HG03045 (cell line): ENCODE measurements at regions not wholly inside any gene's neighbourhood (a gene's known extent, or its start where the extent isn't known, plus 50 kb on each side); places are given as distances from the start of the nearest gene placed in this dataset.
"Not testable (repeated sequence)": the region's sequence is repeated elsewhere in the genome, so short reads cannot be mapped to it uniquely, and the experiment has no call there.

Experiments used
- ATAC-seq: cut with Tn5 transposase; IDR thresholded peaks from one replicate; pipeline ENCODE4 v1.9.1; 2021; ENCODE audit warnings: mild to moderate bottlenecking, moderate library complexity; ENCODE audit not compliant: unreplicated experiment

DNA sequence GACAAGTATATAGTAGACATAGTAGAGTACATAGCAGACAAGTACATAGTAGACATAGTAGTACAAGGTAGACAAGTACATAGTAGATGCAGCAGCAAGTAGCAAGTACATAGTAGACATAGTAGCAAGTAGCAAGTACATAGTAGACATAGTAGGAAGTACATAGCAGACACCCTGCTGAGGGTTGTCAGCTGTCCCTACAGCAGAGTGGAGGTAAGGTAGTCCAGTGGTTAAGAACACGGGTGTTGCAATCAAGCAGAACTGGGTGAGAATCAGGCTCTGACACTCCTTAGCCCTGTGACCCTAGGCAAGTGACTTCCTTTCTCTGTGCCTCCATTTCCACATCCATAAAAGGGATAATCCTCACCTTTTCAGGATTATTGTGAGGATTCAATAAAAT, 94.7 kb downstream of the NOG start:
- ATAC-seq, result no peak

DNA sequence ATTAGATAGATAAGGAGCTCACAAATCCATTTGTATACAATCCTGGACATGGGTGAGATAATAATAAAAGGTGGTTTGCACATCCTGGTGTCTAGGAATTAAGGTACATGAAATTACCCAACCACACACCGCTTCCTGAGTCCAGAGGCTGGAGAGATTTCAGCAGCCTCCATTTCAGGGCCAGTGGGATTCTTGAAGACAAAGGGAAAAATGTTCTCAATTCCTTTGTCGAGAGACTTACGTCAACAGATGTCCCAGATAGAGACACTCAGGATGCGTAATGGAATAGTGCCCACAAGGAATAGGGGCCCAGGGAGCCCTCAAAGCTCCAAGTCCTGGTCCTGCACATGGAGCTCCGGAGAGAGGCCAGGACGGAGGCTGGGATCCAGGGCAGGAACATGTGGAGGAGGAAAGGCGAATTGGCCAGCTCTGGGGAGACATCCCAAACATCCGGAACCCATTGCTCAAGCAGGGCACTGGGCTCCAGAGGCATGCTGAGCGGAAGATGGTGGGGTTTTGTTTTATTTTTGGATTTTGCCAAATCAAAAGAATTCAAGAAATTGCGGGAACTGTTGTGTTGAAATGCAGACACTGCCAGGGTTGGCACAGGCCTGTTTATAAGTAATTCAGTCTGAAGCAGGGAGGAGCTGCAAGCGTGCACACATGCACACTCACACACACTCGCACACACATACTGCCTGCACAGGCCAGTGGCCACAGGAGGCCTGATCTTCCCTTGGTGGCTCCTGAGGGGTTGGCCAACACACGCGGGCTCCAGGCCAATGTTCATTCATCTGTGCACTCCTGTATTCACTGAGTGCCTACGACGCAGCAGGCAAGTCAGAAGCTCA, 97.2 kb downstream of the NOG start:
- ATAC-seq, result no peak

DNA sequence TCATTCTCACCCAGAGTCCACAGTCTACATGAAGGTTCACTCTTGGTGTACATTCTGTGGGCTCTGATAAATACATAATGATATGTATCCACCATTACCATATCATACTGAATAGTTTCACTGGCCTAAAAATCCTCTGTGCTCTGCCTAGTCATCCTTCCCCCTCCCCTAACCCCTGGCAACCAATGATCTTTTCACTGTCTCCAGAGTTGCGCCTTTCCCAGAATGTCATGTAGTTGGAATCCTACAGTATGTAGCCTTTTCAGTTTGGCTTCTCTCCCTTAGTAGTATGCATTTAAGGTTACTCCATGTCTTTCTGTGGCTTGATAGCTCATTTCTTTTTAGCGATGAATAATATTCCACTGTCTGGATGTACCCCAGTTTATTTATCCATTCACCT, 101.3 kb downstream of the NOG start:
- no peak for ATAC-seq

DNA sequence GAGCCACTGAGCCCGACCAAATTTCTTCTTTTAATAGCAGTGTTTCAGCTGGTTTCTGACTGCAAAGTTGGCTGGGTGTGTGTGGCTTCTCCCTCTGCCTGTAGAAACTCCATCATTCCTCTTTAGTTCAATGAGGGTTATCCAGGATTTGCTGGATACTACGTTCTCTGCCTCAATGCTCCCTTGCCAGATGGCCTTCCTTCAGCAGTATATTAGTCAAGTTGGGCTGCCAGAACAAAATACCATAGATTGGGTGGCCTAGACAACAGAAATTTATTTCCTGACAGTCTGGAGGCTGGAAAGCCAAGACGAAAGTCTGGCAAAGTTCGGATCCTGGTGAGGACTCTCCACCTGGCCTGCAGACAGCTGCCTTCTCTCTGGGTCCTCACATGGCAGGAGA, 103.7 kb downstream of the NOG start:
- no peak for ATAC-seq

DNA sequence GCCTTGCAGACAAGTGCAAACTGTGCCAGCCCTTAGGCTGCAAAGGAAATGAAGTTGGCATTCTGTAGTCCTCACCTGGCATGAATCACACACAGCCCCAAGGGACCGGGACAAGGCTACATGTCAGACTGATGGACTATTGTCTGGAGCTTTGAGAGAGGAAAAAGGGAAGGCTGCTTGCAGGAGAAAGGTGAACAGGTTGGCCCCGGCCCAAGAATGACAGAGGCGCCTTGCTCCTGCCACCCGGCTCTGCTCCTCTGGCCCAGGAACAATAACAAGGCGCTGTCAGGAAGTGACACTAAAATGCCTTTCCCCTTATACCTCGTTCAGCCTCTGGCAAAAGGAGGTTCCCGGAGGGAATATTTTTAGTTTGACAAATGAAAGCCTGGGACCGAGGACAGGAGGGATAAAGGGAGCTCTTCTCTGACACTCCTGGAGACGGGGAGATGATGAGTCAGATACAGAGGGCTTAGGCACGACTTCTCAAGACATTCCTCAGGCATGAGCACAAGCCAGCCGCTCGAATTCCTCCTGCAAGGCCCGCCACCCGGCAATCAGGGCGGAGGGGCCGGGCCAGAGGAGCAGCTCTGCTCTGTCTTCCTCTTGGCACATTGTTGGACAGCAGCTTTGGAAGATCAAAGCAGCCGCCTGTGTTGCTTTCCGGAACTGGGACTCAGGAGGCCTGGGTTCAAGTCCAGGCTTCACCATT, 105.8 kb downstream of the NOG start:
- no peak for ATAC-seq

DNA sequence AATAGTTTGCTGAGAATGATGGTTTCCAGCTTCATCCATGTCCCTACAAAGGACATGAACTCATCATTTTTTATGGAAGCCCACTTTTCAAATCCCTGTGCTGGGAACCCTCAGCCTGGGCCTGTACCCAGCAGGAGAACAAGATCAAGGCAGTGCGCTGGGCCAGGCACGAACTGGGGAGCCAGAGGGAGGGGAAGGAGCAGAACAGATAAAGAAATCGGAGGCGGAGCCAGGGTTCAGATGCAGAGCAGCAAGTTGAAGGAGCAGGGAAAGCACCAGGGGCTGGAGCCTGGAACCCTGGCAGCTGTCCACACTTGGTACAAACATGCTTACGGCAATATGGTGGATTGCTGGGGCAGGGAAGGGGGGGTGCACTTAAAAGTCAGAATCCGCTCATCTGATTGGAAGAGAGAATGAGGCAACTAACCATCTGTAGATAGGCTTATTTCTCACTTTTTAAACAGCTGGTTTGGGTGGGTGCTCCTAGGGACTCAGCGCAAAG, 107.5 kb downstream of the NOG start:
- no peak for ATAC-seq

DNA sequence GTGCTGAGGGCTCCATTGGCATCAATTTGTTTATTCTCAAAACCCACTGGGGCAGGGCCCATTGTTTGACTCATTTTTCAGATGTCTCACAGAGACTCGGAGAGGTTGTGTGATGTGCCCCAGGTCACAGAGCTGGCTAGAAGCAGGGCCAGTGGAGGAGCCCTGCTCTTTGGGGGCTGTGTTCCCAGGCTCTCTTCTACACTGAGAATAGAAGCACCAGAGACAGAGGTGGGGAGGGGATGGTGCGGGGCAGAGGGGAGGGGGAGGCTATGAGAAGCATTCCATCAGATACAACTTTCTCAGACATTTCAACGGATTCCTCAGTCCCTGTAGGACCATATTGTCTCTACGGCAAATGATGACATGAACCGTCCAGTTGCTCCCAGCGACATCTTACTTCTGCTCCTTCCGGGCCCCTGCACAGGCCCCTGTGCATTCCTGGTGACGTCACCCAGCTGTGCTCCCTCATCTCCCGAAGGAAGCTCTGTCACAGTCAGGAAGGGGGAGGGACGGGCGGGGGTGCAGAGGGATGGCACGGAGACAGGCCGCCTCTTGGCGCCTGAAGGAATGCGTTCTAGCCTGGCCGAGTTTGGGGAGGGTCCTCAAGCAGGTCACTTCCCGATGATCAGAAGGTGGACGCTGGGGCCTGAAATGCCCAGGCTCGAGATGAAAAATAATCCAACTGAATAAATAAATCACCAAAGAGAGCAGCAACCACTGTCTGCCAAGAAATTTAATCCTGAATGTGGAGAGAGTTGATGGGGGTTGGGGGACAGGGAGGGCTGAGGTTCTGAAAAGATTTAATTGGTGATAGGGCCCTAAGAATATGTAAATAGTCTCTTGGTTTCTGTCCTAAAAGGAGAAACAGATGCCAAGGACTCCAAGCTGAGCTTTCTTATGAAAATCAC, 114.1 kb downstream of the NOG start:
- no peak for ATAC-seq

DNA sequence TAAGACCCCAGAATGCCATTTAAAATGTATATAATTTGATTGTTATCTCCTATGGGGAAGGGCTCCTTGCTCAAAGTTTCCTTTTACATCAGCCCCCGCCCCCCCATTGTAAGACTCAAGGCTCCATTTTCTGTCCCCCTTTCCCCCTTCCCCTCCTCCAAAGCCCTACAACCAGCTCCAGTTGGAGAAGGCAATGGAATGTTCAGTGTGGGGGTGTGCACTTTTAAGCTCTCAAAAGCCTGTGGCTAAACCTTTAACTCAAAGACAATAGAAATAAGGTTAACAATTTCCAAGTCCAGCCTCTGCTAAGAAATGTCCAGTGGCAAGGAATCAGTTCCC, 114.7 kb downstream of the NOG start:
- no peak for ATAC-seq

DNA sequence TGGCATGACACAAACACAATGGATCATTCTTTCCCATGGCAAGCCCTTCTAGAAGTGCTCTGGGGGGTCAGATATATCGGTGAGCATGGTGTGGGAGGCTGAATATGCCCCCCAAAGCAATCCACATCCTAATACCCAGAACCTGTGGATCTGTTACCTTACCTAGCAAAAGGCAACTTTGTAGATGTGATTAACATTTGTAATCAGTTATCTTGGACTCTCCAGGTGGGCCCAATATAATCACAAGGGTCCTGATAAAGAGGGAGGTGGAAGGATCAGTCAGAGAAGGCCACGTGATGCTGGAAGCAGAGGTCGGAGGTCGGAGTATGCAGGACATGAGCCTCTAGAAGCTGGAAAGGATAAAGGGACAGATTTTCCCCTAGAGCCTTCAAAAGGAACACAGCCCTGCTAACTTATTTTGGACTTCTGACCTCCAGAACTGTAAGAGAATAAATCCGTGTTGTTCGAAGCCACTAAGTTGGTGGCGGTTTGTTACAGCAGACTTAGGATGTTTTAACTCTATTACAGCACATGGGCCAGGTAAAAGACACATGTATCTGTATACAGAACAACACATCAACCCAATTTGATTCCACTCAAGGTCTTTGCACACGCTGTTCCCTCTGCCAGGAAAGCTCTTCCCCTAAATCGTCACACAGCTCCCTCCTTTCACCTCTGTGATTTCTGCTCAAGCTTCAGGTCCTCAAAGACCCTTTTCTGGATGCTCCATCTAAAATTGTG, 115.3 kb downstream of the NOG start:
- ATAC-seq, result no peak

DNA sequence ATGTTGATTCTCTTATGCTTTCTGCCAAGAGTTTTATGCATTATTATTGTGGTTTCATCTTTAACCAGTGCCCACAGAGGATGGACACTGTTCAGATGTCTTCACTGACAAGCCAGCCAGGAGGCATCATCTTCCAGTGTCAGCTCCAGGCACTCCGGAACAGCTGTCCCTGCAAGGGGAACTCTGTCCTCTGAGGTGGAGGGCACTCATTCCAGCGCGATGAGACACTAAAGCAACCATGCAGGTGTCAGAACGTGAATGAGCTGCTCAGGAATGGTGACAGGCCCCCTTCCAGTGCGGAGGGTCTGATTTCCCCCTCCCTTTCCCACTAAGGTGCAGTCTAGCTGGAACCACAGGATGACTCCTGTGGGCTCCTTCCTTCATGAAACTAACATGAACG, 117.5 kb downstream of the NOG start:
- ATAC-seq, result no peak

DNA sequence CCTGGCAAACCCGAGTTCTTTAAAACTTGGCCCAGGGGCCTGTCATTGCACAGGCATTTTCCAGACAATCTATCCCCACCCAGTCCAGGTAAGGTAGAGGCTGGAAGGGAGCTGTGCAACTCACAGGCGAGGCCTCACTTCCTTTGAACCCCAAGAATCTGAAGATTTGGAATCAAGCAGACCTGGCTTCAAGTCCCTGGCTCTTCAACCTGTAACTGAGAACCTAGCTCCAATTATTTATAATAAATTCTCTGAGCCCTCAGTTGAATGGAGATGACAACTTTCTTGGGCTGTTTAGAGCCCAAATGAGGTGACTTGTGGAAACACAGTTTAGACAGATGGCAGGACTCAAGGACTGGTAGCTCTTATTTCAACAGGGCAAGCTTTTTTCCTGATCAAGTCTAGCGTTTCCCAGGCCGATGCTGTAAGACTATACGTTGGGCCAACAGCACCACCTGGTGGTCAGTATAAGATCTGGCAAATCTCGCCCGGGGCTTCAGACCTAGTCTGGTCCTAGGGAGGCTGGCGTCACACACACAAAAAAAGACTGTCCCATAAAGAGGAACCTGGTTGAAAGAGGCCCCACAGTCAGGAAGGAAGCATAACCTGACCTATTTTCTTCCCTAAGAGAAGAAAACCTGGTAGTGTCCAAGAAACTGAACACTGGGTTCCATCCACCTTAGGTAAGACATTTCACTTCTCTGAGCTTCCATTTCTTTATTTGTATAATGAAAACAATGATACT, 117.9 kb downstream of the C17orf67 start:
- peak; percentile 74 for ATAC-seq

DNA sequence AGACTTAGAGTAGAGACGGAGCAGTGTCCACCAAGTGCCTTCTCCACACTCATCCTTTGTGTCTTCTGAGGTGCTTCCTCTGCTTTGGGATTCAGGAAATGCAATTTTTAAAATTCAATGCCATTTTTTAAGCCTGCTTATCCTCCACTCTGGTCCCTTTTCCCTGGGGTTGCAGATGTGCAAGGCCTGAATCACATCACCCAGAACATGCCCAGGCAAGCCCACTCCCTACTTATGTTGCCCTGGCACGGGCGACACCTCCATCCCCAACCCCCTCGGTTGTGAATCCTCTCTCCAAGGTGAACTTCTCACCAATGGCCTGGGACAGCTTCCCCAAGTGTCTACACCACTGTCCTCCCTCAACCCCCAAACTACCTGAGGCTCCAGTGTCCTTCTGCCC, 116.2 kb downstream of the C17orf67 start:
- no peak for ATAC-seq

DNA sequence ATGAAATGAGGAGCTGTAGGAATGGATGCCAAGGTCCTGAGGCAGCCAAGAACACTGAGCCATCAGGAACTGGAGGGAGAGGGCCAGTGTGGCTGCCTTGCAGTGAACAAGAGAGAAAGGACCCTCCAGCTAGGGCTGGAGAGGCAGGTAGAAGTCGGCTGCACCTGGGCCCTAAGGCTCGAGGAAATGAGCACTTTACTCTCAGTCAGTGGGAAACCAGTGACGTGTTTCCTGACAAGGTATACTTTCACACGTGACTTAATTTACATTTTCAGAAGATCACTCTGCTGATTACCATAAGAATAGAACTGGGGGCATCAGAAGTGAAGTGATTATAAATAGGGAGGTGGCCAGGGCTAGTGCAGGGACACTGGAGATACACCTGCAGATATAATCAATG, 115.2 kb downstream of the C17orf67 start:
- ATAC-seq, result no peak

DNA sequence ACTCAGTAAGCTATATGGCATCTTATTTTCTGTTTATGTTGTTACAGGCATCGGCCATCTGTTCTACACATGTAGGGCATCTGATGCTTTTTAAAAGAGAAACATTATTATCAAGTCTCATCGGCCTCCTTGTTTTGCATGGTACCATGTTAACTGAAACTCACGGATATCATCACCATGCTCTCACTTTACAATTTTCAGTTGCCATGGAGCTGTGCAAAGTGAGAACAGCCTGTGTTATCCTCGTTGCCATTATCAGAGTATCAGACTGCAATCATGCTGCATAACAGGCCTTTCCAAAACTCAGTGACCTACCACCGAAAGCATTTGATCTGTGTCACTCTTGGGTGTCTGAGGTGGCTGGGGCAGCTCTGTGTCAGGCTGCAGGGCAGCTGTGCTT, 110.3 kb downstream of the C17orf67 start:
- ATAC-seq, result no peak

DNA sequence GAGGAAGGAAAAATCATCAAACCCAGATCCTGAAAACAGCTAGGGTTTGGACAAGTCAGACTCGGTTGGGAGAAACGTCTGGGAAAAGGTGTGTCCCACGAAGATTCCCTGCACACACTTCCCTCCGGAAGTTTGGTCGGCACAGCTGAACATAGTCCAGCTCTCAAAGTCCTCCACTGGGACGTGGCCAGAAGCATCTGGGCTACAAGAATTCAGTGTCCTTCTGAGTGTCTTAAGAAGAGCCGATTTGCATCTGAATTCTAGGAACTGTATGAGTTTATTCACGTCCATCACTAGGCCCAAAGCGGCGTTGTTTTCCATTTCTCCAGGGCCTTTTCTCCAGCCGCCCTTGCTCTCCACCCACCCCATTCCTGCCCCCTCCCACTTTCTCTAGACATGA, 109.1 kb downstream of the C17orf67 start:
- ATAC-seq, result no peak

DNA sequence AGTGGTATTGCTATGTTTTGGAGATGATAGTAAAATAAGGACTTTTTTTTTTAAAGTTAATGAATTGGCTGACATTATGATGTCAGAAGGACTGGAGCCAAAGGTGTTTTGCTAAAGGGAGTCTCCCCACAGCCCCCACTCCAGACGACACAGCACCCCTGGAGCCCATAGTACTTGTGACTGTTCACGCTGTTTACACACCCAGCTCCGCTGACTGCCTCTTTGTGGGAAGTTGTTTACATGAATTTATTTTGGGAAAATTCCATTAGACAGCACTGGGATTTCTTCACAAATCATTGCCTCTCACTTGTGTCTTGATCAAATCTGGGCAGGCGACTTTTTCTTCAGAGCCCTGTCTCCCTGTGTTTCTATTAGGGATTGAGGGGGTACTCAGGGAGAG, 108.6 kb downstream of the C17orf67 start:
- ATAC-seq, result no peak

DNA sequence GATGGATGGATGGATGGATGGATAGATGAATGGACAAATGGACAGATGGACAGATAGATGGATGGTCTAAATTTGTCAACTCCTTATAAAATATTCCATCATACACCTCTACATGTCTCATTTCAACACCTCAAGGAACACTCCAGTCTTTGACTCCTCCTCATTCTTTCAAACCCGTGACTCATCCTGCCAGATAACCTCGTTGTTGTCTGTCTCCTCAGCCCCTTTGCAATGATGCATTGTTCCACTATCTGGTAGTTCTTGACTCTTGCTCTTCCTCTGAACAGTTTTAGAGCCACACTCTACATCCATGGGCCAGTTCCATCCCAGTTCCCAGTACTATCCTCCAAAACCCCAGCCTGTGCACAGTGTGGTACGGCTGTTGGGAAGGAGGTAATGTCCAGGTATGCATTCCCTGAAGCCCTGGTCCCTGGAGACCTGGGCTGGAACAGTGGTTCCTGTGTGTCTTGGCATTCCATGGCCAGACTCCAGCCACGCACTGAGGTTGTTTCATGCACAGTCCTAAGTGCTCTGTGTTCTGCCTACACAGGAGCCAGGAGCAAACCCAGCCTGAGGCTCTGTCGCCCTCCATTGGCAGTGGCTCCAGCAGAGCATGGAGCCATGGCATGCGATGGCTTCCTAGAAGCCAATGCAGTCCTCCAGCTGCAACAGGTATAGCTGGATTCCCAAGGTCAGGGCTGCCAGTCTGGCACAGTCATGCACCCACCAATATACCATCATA, 105.7 kb downstream of the C17orf67 start:
- ATAC-seq, result no peak

DNA sequence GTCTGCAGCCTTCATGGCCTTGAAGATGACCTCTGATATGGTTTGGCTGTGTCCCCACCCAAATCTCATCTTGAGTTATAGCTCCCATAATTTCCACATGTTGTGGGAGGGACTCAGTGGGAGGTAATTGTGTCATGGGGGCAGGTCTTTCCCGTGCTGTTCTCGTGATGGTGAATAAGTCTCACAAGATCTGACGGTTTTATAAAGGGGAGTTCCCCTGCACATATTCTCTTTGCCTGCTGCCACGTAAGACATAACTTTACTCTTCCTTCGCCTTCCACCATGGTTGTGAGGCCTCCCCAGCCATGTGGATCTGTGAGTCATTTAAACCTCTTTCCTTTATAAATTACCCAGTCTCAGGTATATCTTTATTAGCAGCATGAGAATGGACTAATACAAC, 102.6 kb downstream of the C17orf67 start:
- ATAC-seq, result not testable (repeated sequence)

DNA sequence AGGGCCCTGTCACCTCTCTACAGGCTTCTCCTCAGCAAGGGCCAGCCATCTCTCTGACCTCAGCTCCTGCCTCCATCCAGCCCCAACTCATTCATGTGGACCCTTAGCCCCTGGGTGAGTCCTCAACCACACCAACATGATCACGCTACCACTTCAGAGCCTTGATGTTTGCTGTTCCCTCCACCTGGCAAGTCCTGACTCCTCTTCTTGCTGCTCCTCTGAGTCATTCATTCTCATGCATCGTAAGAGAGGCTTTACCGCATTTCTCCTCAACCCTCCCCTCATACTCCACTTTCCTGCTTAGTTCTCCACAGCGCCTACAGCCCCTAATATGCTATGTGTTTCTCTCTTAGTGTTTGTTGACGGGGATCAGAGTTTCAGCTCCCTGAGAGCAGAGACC, 99.9 kb downstream of the C17orf67 start:
- no peak for ATAC-seq
